Cardiac fibroblast (primary cell): ENCODE measurements at regions not wholly inside any gene's neighbourhood (a gene's known extent, or its start where the extent isn't known, plus 50 kb on each side); places are given as distances from the start of the nearest gene placed in this dataset.

Experiments used
- DNase-seq, 2 donors: peaks; one replicate each; pipeline versions ENCODE4 v3.0.0 to v3.0.0-alpha.2; 2010; ENCODE audit warnings: low read depth in 2 of 2
- H3K4me3 ChIP-seq, 2 donors: replicated peaks in 1 of 2; 1 replicate in 1 of 2; 2 replicates in 1 of 2; pipeline ENCODE4 v1.5.1; 2011; ENCODE audit warnings: low read depth in 2 of 2, low read length in 2 of 2, mild to moderate bottlenecking in 2 of 2, moderate library complexity in 1 of 2
- TF ChIP-seq, protein P1 (sequence below): IDR thresholded peaks from one replicate; pipeline ENCODE4 v1.5.1; 2011; ENCODE audit warnings: low read depth, mild to moderate bottlenecking, low read length, inconsistent platforms

- DNase-seq = no peak
- TF ChIP-seq, protein P1, sequence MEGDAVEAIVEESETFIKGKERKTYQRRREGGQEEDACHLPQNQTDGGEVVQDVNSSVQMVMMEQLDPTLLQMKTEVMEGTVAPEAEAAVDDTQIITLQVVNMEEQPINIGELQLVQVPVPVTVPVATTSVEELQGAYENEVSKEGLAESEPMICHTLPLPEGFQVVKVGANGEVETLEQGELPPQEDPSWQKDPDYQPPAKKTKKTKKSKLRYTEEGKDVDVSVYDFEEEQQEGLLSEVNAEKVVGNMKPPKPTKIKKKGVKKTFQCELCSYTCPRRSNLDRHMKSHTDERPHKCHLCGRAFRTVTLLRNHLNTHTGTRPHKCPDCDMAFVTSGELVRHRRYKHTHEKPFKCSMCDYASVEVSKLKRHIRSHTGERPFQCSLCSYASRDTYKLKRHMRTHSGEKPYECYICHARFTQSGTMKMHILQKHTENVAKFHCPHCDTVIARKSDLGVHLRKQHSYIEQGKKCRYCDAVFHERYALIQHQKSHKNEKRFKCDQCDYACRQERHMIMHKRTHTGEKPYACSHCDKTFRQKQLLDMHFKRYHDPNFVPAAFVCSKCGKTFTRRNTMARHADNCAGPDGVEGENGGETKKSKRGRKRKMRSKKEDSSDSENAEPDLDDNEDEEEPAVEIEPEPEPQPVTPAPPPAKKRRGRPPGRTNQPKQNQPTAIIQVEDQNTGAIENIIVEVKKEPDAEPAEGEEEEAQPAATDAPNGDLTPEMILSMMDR = no peak
- no peak overlapping the region for H3K4me3 ChIP-seq
These were observed 58.7 kb upstream of the RNU6ATAC start for GRCh38 chr9:134223091-134223490.

- DNase-seq = no peak
- no peak overlapping the region for H3K4me3 ChIP-seq
- TF ChIP-seq, protein P1 = no peak
These were observed 59.3 kb upstream of the RNU6ATAC start for GRCh38 chr9:134223591-134224122.

DNA sequence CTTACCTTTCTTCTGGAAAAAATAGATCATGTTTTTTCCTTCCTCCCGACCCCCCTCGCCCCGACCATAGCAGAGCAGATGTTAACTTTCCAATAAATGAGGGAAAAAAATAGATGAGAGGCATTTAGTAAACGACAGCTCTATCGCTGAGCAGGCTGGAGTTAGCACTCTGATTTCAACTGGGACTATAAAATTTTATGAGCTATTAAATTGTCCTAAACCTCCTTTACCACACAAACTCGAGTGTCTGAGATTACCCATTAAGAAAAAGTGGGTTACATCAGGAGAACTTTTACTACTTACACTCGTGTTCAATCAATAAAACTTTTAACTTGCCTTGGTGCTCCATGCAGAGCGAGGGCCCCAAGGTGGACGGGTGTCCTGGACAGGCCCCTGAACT is 59.8 kb upstream of the RNU6ATAC start:
- DNase-seq = no peak
- H3K4me3 ChIP-seq = no peak overlapping the region
- TF ChIP-seq, protein P1 = no peak

GRCh38 chr9:134224567-134225093 is 60.3 kb upstream of the RNU6ATAC start:
- no peak overlapping the region for H3K4me3 ChIP-seq
- TF ChIP-seq, protein P1 = no peak
- no peak for DNase-seq

DNA sequence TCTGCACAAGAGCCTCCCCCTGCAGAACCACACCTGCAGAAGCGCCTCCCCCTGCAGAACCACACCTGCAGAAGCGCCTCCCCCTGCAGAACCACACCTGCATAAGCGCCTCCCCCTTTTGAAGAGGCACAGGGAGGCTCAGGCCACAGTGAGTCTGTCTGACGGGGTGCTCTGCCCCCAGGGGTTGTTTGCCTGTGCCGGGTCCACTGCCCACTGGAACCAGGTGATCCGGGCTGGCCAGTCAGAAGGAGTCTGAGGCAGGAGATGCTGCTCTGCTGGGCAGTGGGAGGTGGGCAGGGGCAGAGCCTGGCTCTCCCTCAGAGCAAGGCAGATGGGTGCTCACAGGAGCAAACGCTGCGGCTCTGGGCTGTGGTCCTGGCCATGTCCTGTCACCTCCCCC is 60.8 kb upstream of the RNU6ATAC start:
- TF ChIP-seq, protein P1 = no peak
- no peak for DNase-seq
- H3K4me3 ChIP-seq = no peak overlapping the region

DNA sequence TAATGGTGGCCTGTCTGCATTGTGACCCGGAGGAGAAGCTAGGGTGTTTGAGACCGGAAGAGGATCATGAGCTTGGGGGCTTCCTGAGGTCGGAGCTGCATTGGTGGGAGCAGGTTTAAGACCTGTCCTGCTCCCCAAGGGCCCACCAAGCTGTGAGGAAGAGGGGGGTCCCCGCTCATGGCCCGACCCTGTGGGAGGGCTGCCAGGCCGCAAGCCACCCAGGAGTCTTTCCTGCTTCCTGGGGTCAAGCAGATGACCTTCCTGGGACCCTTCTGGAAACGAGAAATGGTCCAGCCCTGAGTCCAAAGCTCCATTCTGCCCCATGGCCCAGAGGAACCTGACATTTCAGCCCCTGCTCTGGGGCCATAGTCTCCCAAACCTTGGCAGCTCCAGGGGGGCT is 61.5 kb upstream of the RNU6ATAC start:
- no peak for DNase-seq
- TF ChIP-seq, protein P1 = no peak
- no peak overlapping the region for H3K4me3 ChIP-seq

GRCh38 chr9:134226221-134226930 is 62.0 kb upstream of the RNU6ATAC start:
- no peak overlapping the region for H3K4me3 ChIP-seq
- DNase-seq = peak; percentile 45 to 56
- TF ChIP-seq, protein P1 = no peak
